B cell (primary cell): ENCODE measurements at regions not wholly inside any gene's neighbourhood (a gene's known extent, or its start where the extent isn't known, plus 50 kb on each side); places are given as distances from the start of the nearest gene placed in this dataset.

Experiments
- ATAC-seq: fragments of 200-7000 bp; cut with Tn5 transposase; one replicate; pipeline ENCODE4 v1.10.0; 2021; ENCODE audit warnings: low read depth, mild to moderate bottlenecking, moderate number of reproducible peaks, moderate library complexity
- CTCF ChIA-PET: fragments of 350-600 bp; sonication (Branson Sonifier 250); formaldehyde crosslinking; loops from one replicate; lab custom pipeline; 2021; ENCODE audit warnings: antibody characterized with exemption, inconsistent platforms; lab: Charles Lee
- POLR2A ChIA-PET: fragments of 350-600 bp; sonication (Branson Sonifier 250); formaldehyde crosslinking; loops from one replicate; lab custom pipeline; 2021; ENCODE audit warnings: antibody characterized with exemption; lab: Charles Lee
- DNase-seq: peaks from one replicate; pipeline ENCODE4 v3.0.0; 2013
- H2AFZ ChIP-seq: 2 replicates; pipeline ENCODE4 v1.6.1; 2012; ENCODE audit warnings: mild to moderate bottlenecking, low read depth, low read length; ENCODE audit not compliant: insufficient read depth, poor library complexity, severe bottlenecking
- H3K27ac ChIP-seq, 2 donors: 1 replicate in 1 of 2; 2 replicates in 1 of 2; pipeline ENCODE4 v1.5.1; 2012 to 2013; ENCODE audit warnings: low read length in 2 of 2, mild to moderate bottlenecking in 2 of 2, moderate library complexity in 1 of 2
- H3K27me3 ChIP-seq, 4 experiments: fragments of 200-600 bp in 1 of 4; sonication (generic) in 1 of 4; replicated peaks in 1 of 4; 1 replicate in 2 of 4; 2 replicates in 2 of 4; pipeline versions ENCODE4 v1.6.1 to v1.7.0; 2013 to 2016; ENCODE audit warnings: low read length in 3 of 4, mild to moderate bottlenecking in 2 of 4, mixed read lengths in 1 of 4, moderate library complexity in 1 of 4; ENCODE audit not compliant: insufficient read depth in 4 of 4, control insufficient read depth in 3 of 4; ENCODE audit errors: control extremely low read depth in 1 of 4
- H3K36me3 ChIP-seq, 2 experiments: replicated peaks in 1 of 2; 1 replicate in 1 of 2; 2 replicates in 1 of 2; pipeline versions ENCODE4 v1.6.1 to v1.7.1; 2013; ENCODE audit warnings: low read length in 1 of 2; ENCODE audit not compliant: insufficient read depth in 2 of 2, control insufficient read depth in 1 of 2; ENCODE audit errors: control extremely low read depth in 1 of 2, extremely low read depth in 1 of 2
- H3K4me1 ChIP-seq, 2 donors: fragments of 200-600 bp in 1 of 2; sonication (generic) in 1 of 2; 1 replicate in 1 of 2; 2 replicates in 1 of 2; pipeline versions ENCODE4 v1.5.1 to v1.6.1; 2013 to 2017; ENCODE audit warnings: low read length in 2 of 2; ENCODE audit not compliant: control insufficient read depth in 2 of 2, insufficient read depth in 2 of 2
- H3K4me2 ChIP-seq: replicated peaks from 2 replicates; pipeline ENCODE3; 2012; ENCODE audit warnings: mild to moderate bottlenecking, low read depth, low read length; ENCODE audit not compliant: poor library complexity, severe bottlenecking
- H3K4me3 ChIP-seq, 5 experiments: fragments of 200-600 bp in 1 of 5; sonication (generic) in 1 of 5; 1 replicate in 3 of 5; 2 replicates in 2 of 5; pipeline versions ENCODE4 v1.5.1 to v1.7.0; 2011 to 2016; ENCODE audit warnings: low read length in 4 of 5, mild to moderate bottlenecking in 4 of 5, low read depth in 2 of 5, control low read depth in 1 of 5, moderate library complexity in 1 of 5; ENCODE audit not compliant: insufficient read depth in 1 of 5; ENCODE audit errors: control extremely low read depth in 1 of 5, extremely low read depth in 1 of 5
- H3K79me2 ChIP-seq: fragments of 200-600 bp; sonication (generic); one replicate; pipeline ENCODE4 v1.6.0; 2016; ENCODE audit warnings: low read length; ENCODE audit not compliant: control insufficient read depth, insufficient read depth
- H3K9ac ChIP-seq: fragments of 200-600 bp; sonication (generic); 2 replicates; pipeline ENCODE4 v1.6.1; 2017; ENCODE audit warnings: mild to moderate bottlenecking, low read length, moderate library complexity
- H3K9me3 ChIP-seq, 3 donors: one replicate each; pipeline versions ENCODE4 v1.6.1 to v1.7.1; 2013; ENCODE audit warnings: low read length in 2 of 3; ENCODE audit not compliant: control insufficient read depth in 2 of 3, insufficient read depth in 1 of 3; ENCODE audit errors: control extremely low read depth in 1 of 3
- H4K20me1 ChIP-seq: 2 replicates; pipeline ENCODE4 v1.6.0; 2012; ENCODE audit warnings: mild to moderate bottlenecking, low read length; ENCODE audit not compliant: insufficient read depth, control insufficient read depth, poor library complexity, severe bottlenecking
- H3K27ac Mint-ChIP-seq: one replicate; pipeline ENCODE4 v1.8.0; 2021; ENCODE audit warnings: mixed read lengths
- H3K27me3 Mint-ChIP-seq: one replicate; pipeline ENCODE4 v1.8.0; 2021; ENCODE audit warnings: mixed read lengths
- H3K4me1 Mint-ChIP-seq: one replicate; pipeline ENCODE4 v1.8.0; 2021; ENCODE audit warnings: mixed read lengths
- H3K4me3 Mint-ChIP-seq: one replicate; pipeline ENCODE4 v1.8.0; 2021; ENCODE audit warnings: mixed read lengths
- H3K9me3 Mint-ChIP-seq: one replicate; pipeline ENCODE4 v1.8.0; 2022; ENCODE audit warnings: mixed read lengths; ENCODE audit not compliant: insufficient read depth
- CTCF ChIP-seq: fragments of 200-600 bp; IDR thresholded peaks from one replicate; pipeline ENCODE4 v1.8.0; 2022; ENCODE audit warnings: antibody characterized with exemption, mild to moderate bottlenecking
- EZH2 ChIP-seq: IDR thresholded peaks from 2 replicates; pipeline ENCODE4 v1.6.1; 2012; ENCODE audit warnings: borderline replicate concordance, low read depth, mild to moderate bottlenecking, moderate library complexity, low read length; ENCODE audit not compliant: insufficient read depth, poor library complexity, severe bottlenecking
- WGBS: methylation state at CpG from one replicate; pipeline ENCODE4 v1.1.5; 2013; ENCODE audit warnings: missing lambda C conversion rate; ENCODE audit not compliant: insufficient coverage; 5-methylcytosine and 5-hydroxymethylcytosine counted together
- intact Hi-C: fragments of 100-400 bp; cut with micrococcal nuclease; formaldehyde crosslinking; loops from one replicate; pipeline ENCODE4 v1.10.0; 2022

DNA sequence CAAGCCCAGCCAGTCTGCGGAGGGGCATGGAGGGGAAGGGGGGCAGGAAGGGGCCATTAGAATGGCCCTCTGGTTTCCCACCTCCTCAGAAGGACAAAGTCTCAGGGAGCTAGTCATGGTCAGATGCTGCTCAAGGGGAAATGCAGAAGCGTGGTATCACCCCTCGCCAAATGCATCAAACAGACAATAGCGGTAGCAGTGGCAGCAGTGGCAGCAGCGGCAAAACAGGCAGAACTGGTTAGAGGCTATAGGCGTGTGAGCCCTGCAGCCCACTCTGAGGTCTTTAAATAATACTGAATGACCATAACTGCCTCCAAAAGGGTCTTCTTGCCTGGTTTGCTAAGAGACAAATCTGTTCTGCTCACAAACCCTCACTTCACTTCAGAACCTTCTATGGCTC is 186.7 kb downstream of the TFAP2C start:
- TF ChIP-seq CTCF: no peak
- TF ChIP-seq EZH2: no peak
- H3K79me2 ChIP-seq: no peaks in the 10 kb centered on the region
- ATAC-seq (no peak), DNase-seq (no peak)
- CTCF ChIA-PET: no interaction called here
- POLR2A ChIA-PET: no interaction called here
- Mint-ChIP-seq H3K27ac (no peak overlapping the region), H3K4me1 (no peaks in the 10 kb centered on the region), H3K9me3 (no peaks in the 10 kb centered on the region), H3K4me3 (no peak overlapping the region), H3K27me3 (peaks cover 4% of the 10 kb centered on the region)
- no peaks in the 10 kb centered on the region for H3K36me3 ChIP-seq
- H3K27me3 ChIP-seq: no peaks in the 10 kb centered on the region
- H3K4me2 ChIP-seq: no peak overlapping the region
- peaks cover 0 to 3% (median 0%) of the 10 kb centered on the region in 3 donors for H3K9me3 ChIP-seq
- H3K4me1 ChIP-seq: no peaks in the 10 kb centered on the region
- no peak overlapping the region for H3K4me3 ChIP-seq
- WGBS: 54% methylated on average over 6 of the region's 6 CpGs
- H3K9ac ChIP-seq: no peak overlapping the region
- no peak overlapping the region for H3K27ac ChIP-seq
- intact Hi-C loops: no loop called here
- H4K20me1 ChIP-seq: no peaks in the 10 kb centered on the region
- no peak overlapping the region for H2AFZ ChIP-seq

DNA sequence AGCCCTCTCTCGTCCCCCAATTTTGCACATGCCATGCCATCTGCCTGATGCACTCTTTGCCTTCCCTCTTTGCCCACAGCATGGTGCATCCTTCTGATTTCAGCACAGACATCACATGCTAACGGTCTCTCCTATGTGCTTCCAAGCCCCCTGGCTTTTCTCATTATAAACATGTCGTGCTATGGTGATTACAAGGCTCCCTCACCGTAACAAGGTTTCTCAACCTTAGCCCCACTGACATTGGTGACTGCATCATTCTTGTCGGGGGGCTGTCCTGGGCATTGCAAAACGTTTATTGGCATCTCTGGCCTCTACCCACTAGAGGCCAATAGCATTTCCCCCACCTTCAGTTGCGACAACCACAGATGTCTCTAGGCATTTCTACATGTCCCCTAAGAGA is 187.2 kb downstream of the TFAP2C start:
- Histone ChIP-seq H3K9me3 (peaks cover 0 to 3% (median 0%) of the 10 kb centered on the region in 3 donors), H3K4me2 (no peak overlapping the region), H3K27ac (no peak overlapping the region), H4K20me1 (no peaks in the 10 kb centered on the region), H3K36me3 (no peaks in the 10 kb centered on the region), H3K4me3 (no peak overlapping the region), H3K79me2 (no peaks in the 10 kb centered on the region), H2AFZ (no peak overlapping the region), H3K4me1 (no peaks in the 10 kb centered on the region), H3K9ac (no peak overlapping the region), H3K27me3 (no peaks in the 10 kb centered on the region)
- intact Hi-C loops: no loop called here
- CTCF ChIA-PET: no interaction called here
- 72% methylated on average over 7 of the region's 7 CpGs for WGBS
- H3K4me3 Mint-ChIP-seq: no peak overlapping the region
- H3K27me3 Mint-ChIP-seq: peaks cover 5% of the 10 kb centered on the region
- no peak for TF ChIP-seq EZH2
- H3K27ac Mint-ChIP-seq: no peak overlapping the region
- ATAC-seq (no peak), DNase-seq (no peak)
- no peaks in the 10 kb centered on the region for H3K4me1 Mint-ChIP-seq
- POLR2A ChIA-PET: no interaction called here
- no peaks in the 10 kb centered on the region for H3K9me3 Mint-ChIP-seq
